ENCODE measurements at regions not wholly inside any gene's neighbourhood (a gene's known extent, or its start where the extent isn't known, plus 50 kb on each side); places are given as distances from the start of the nearest gene placed in this dataset.
"Not testable (repeated sequence)": the region's sequence is repeated elsewhere in the genome, so short reads cannot be mapped to it uniquely, and the experiment has no call there.

- no peak overlapping the region for H2AFZ ChIP-seq (ENCODE audit: low read depth, low read length, poor library complexity, severe bottlenecking)
- no peak for DNase-seq (ENCODE audit: low read depth, low spot score)
- no peaks in the 10 kb centered on the region for H3K4me1 ChIP-seq (ENCODE audit: control insufficient read depth in 1 of 2, insufficient read depth in 2 of 2, low read length in 2 of 2)
- H4K20me1 ChIP-seq (ENCODE audit: insufficient read depth): no peaks in the 10 kb centered on the region
- no peak overlapping the region for H3K4me3 ChIP-seq (replicated peaks in 1 of 2; ENCODE audit: low read depth in 1 of 2, low read length in 2 of 2)
- ChIA-PET RAD21 (ENCODE audit: low non-redundant PET in 1 of 2, low total read pairs in 2 of 2, uncharacterized antibody in 2 of 2, unreplicated experiment in 2 of 2) (no interaction called here), POLR2A (no interaction called here), CTCF (no interaction called here)
- intact Hi-C loops (cut with micrococcal nuclease): no loop called here
- BruUV-seq (replicated peaks): no TSS peak
- H3K36me3 ChIP-seq (ENCODE audit: control insufficient read depth in 1 of 2, insufficient read depth in 2 of 2, low read length in 2 of 2): no peaks in the 10 kb centered on the region
- H3K9me2 ChIP-seq (ENCODE audit: insufficient read depth): no peaks in the 10 kb centered on the region
- no peaks in the 10 kb centered on the region for H3K27me3 ChIP-seq (ENCODE audit: insufficient read depth, low read length)
- H3K4me2 ChIP-seq (ENCODE audit: low read length): no peak overlapping the region
- H3K27ac ChIP-seq (ENCODE audit: low read depth, low read length): no peak overlapping the region
- no peaks in the 10 kb centered on the region for H3K79me2 ChIP-seq (ENCODE audit: insufficient read depth, low read length)
- no peaks in the 10 kb centered on the region for H3K9me3 ChIP-seq (ENCODE audit: control insufficient read depth in 1 of 2, insufficient read depth in 1 of 2, low read depth in 1 of 2, low read length in 2 of 2)
- ATAC-seq: no peak
- no peak overlapping the region for H3K9ac ChIP-seq (ENCODE audit: low read length)
- TF ChIP-seq RAD21 (IDR thresholded peaks at IDR 0.05; ENCODE audit: low read depth) (no peak), ATF3 (IDR thresholded peaks at IDR 0.05) (no peak), POLR2A (IDR thresholded peaks at IDR 0.05; ENCODE audit: borderline replicate concordance, extremely low read depth, insufficient read depth, insufficient read length) (no peak), ZNF274 (IDR thresholded peaks at IDR 0.05; ENCODE audit: low read depth, low read length) (no peak), SP1 (IDR thresholded peaks at IDR 0.05; ENCODE audit: low read depth) (no peak), EGR1 (IDR thresholded peaks at IDR 0.05; ENCODE audit: low read depth) (no peak), JUND (IDR thresholded peaks at IDR 0.05) (no peak)
Observed at GRCh38 chr5:16987776-16988175, 51.7 kb upstream of the MYO10 start.

GRCh38 chr5:16990817-16991520 is 54.9 kb upstream of the MYO10 start:
- H3K4me2 ChIP-seq (ENCODE audit: low read length); H3K79me2 ChIP-seq (ENCODE audit: insufficient read depth, low read length); H3K36me3 ChIP-seq (ENCODE audit: control insufficient read depth in 1 of 2, insufficient read depth in 2 of 2, low read length in 2 of 2); CTCF ChIA-PET; H2AFZ ChIP-seq (ENCODE audit: low read depth, low read length, poor library complexity, severe bottlenecking); H3K9me3 ChIP-seq (ENCODE audit: control insufficient read depth in 1 of 2, insufficient read depth in 1 of 2, low read depth in 1 of 2, low read length in 2 of 2); POLR2A ChIA-PET; H3K4me1 ChIP-seq (ENCODE audit: control insufficient read depth in 1 of 2, insufficient read depth in 2 of 2, low read length in 2 of 2); H3K27ac ChIP-seq (ENCODE audit: low read depth, low read length); intact Hi-C loops (cut with micrococcal nuclease); H3K9me2 ChIP-seq (ENCODE audit: insufficient read depth); ATAC-seq; RAD21 ChIA-PET (ENCODE audit: low non-redundant PET in 1 of 2, low total read pairs in 2 of 2, uncharacterized antibody in 2 of 2, unreplicated experiment in 2 of 2); H3K4me3 ChIP-seq (replicated peaks in 1 of 2; ENCODE audit: low read depth in 1 of 2, low read length in 2 of 2); BruUV-seq (replicated peaks); H3K9ac ChIP-seq (ENCODE audit: low read length); H3K27me3 ChIP-seq (ENCODE audit: insufficient read depth, low read length); H4K20me1 ChIP-seq (ENCODE audit: insufficient read depth); DNase-seq (ENCODE audit: low read depth, low spot score): not testable (repeated sequence)
